Amniotic stem cell (primary cell): ENCODE measurements at regions not wholly inside any gene's neighbourhood (a gene's known extent, or its start where the extent isn't known, plus 50 kb on each side); places are given as distances from the start of the nearest gene placed in this dataset.

ENCODE experiments used
- DNase-seq: peaks from one replicate; lab custom pipeline; 2025; lab: John Stamatoyannopoulos, UW

- DNase-seq = no peak
Measured at GRCh38 chr1:58310881-58311280, 235.6 kb downstream of the OMA1 start.

DNA sequence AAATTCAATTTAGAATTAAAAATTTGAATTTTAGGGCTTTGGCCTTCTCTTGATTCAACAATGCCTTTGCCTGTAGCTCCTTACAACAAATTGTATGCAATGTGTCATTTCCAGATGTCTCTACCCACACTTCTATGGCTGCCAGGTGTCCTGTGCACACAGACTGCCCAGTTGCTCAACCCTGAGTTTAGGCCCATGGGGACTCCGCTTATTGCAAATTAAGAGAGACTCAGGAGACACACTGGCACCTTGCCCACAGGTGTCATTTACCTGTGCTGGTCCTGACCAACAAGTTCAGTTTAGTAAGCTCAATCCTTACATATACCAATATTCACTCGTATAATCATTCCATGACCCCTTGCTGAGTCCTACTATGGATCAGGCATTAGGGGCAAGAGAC lies 236.1 kb downstream of the OMA1 start:
- no peak for DNase-seq

DNA sequence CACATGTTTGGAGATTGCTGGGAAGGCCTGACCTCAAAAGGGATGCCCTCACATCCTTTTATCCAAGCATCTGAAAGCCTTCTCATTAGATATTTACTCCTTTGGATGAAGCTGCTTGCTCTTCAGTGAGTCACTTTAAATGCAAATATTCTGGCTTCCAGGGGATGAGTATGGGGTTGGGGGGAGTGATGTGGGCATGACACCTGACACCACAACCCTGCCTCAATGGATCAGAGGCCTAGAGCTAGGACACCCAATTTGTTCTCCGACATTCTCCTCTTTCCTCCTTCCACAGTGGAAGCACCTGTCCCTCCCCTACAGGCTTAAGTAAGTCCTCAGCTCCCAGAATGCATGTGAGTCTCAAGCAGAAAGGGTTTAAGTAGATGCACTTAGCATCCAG lies 238.3 kb downstream of the OMA1 start:
- no peak for DNase-seq

DNA sequence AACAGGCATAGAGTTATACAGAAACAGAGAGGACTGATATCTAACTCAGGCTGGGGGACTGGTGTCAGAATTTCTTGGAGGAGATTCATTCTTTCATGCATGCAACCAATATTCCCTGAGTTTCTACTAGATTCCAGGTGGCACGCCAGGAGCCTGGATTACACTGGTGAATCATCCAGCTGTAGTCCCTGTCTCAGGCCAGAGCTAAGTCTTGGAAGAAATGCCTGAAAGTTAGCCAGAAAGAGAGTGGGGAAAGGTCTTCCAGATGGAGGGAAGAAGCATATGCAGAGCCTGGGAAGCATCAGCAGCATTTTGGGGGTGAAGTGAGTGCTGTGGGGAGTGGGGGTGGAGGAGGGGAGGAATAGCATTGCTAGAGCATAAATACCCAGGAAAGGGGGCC lies 239.1 kb downstream of the OMA1 start:
- no peak for DNase-seq

DNA sequence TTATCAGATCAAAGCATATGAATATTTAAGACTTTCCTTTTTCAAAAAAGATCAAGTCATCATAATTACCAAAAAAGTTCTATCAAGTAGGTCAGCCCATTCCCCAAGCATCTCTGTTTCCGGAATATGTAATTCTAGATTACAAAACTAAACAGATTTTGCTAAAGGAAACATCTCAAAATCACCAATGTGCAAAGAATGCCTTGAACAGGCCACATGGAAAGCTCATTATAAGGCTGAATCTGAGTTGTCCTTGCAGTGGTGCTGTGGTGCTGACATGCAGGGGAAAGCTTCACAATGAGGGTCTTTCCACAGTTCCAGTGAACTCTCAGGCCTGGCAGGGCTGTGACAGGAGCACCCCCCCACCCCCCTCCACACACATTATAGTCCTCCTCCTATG lies 240.9 kb downstream of the OMA1 start:
- DNase-seq = no peak

- no peak for DNase-seq
Measured at GRCh38 chr1:58304346-58304975, 242.1 kb downstream of the OMA1 start.

DNA sequence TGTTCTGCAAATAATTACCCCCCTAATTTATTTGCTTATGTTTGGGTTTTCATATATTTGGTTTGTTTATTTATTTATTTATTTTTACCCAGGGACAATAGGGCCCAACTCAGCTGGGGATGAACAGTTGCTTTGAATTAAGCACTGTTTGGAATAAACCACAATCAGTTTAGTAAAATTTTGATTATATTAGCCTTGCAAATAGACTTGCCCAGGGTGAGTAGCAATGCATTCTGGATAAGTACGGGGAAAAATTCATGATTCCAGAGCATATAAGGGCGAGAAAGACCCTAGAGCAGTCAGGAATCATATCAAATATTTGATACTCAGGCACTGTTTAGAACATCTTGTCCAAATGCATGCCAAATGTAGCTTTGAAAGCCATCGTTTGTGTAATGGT lies 242.7 kb downstream of the OMA1 start:
- DNase-seq = no peak

- DNase-seq = no peak
Measured at GRCh38 chr1:58293388-58293787, 253.1 kb downstream of the OMA1 start.

DNA sequence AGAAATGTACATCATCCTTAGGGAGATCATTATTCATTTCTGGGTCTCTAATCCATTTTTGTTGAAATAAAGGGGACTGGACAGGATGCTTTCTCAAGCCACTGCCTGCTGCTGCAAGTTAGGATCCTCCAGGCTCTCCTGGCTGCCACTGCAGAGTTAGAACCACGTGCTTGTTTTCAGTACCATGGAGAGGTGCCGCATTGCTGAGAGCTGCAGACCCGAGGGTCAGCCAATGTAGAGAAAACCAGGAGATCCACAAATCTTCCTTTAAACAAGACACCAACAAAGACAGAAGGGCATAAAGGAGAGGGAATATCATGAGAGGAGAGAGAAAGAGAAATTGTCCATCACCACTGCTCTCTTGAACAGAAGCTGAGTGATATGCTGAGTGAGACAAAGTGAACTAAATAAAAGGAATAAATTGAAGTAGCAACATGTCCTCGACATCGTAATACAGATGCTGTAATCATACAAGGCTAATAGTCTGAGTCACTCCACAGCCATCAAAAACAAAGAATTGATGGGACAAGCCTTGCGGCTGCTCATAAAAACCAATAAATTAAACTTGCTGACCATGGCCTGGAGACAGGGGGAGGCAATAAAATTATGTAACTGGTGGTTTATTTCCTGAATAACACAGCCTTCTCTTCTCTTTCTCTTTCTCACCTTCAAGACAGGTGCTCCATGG lies 255.7 kb downstream of the OMA1 start:
- no peak for DNase-seq

GRCh38 chr1:58288624-58289142 lies 257.8 kb downstream of the OMA1 start:
- no peak for DNase-seq

GRCh38 chr1:58287894-58288623 lies 258.5 kb downstream of the OMA1 start:
- DNase-seq = no peak

- no peak for DNase-seq
Measured at GRCh38 chr1:58284225-58284510, 262.4 kb downstream of the OMA1 start.

- no peak for DNase-seq
Measured at GRCh38 chr1:58283388-58284224, 262.9 kb downstream of the OMA1 start.

- no peak for DNase-seq
Measured at GRCh38 chr1:58282623-58283387, 263.7 kb downstream of the OMA1 start.

- DNase-seq = no peak
Measured at GRCh38 chr1:58266242-58266641, 280.3 kb downstream of the OMA1 start.

DNA sequence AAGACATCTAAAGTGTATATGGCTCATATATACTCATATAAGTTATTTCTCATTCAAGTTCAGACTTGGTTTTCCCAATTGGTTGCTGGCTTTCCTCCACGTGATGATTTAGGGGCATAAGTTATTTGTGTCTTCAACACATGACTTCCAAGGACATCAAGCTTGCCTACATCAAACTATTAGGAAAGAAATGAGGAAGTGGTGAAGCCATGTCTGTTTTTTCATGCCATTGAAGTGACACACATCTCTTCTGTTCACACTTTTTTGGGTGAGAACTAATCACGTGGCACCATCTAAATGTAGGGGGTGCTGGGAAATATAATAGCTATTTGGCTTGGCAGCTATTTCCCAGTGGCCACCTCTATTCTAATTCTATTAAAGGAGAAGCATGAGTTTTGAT lies 282.1 kb downstream of the OMA1 start:
- no peak for DNase-seq

DNA sequence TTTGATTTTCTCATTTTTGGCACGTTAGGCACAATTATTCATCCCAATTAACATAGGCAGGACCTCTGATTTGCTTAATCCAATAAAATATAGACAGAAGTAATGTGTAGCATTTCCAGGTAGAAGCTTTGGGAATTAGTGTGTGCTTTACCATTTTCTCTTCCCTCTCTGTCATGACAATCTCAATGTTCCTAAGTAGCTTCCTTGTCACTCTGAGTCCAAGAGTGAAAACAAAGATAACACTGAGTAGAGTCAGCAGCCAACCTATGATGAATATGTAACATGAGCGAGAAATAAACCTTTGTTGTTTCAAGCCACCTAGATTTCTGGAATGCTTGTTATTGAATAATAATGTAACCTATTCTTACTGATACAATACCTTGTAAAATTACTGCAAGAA lies 283.8 kb downstream of the OMA1 start:
- no peak for DNase-seq

GRCh38 chr1:58258082-58258481 lies 288.4 kb downstream of the OMA1 start:
- DNase-seq = no peak

DNA sequence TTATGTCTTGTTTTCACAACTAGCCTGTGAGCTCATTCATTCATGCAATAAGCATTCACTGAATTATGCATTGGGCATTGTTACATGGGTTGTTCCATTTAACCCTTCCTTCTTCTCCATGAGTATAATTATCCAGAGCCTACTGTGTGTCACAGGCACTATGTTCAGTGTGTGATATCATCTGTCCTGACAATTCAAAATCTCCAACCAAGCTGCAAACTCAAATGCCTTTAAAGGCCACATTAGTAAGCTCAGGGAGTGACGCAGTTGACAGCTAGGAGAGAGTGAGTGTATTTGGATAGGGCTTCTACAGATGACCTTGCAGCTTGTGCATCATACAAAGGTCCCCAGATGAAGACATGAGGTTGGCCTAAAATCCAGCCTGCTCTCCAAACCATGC lies 289.5 kb downstream of the OMA1 start:
- DNase-seq = no peak

DNA sequence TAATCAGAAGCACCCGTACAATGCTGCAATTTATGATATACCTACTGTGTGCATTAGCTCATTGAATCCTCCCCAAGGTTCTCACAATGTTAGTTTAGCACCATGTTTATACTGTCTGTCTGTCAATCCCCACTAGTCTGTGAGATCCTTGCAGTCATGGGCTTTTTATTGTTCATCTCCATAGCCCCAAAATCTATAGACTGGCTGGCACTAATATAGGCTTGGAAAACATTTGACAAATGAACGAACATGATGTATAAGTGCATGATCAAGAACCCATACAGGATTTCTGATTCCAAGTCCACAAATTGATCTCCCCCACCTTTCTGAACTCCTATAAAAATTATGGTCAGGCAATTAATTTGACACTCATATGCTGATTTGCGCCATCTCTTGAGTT lies 290.0 kb downstream of the OMA1 start:
- DNase-seq = no peak

- no peak for DNase-seq
Measured at GRCh38 chr1:58256041-58256440, 290.5 kb downstream of the OMA1 start.

DNA sequence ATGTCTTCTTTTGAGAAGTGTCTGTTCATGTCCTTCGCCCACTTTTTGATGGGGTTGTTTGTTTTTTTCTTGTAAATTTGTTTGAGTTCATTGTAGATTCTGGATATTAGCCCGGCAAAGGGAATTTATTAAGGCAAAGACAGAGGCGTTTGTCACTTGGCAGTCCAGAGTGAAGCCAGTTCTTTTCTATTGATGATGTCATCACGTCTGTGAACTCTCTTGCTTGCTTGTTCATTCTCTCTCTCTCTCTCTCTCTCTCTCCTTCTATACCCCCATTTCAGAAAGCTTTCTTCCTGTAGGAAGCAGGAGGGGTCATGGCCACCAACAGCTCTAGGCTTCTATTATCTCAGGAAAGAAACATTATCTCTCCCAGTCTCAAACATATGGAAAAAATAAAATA lies 291.3 kb downstream of the OMA1 start:
- no peak for DNase-seq
